HG03039 (cell line): ENCODE measurements at regions not wholly inside any gene's neighbourhood (a gene's known extent, or its start where the extent isn't known, plus 50 kb on each side); places are given as distances from the start of the nearest gene placed in this dataset.
"Not testable (repeated sequence)": the region's sequence is repeated elsewhere in the genome, so short reads cannot be mapped to it uniquely, and the experiment has no call there.

Source experiments
- ATAC-seq: cut with Tn5 transposase; IDR thresholded peaks from one replicate; pipeline ENCODE4 v1.9.1; 2021; ENCODE audit warnings: mild to moderate bottlenecking, moderate library complexity; ENCODE audit not compliant: unreplicated experiment

- no peak for ATAC-seq
Observed at GRCh38 chr6:154629127-154629526, 104.1 kb upstream of the SCAF8 start.

- no peak for ATAC-seq
Observed at GRCh38 chr6:154632119-154632518, 101.1 kb upstream of the SCAF8 start.

- no peak for ATAC-seq
Observed at GRCh38 chr6:154637392-154637791, 95.8 kb upstream of the SCAF8 start.

- no peak for ATAC-seq
Observed at GRCh38 chr6:154638369-154638768, 94.8 kb upstream of the SCAF8 start.

- ATAC-seq, result not testable (repeated sequence)
Observed at GRCh38 chr6:154639196-154639595, 94.0 kb upstream of the SCAF8 start.

- ATAC-seq, result no peak
Observed at GRCh38 chr6:154648188-154648887, 84.9 kb upstream of the SCAF8 start.

GRCh38 chr6:154648888-154649205 lies 84.4 kb upstream of the SCAF8 start:
- ATAC-seq, result no peak

- ATAC-seq, result no peak
Observed at GRCh38 chr6:154649721-154650120, 83.5 kb upstream of the SCAF8 start.

GRCh38 chr6:154650351-154650750 lies 82.9 kb upstream of the SCAF8 start:
- ATAC-seq, result no peak

GRCh38 chr6:154651656-154652055 lies 81.6 kb upstream of the SCAF8 start:
- ATAC-seq, result no peak

- no peak for ATAC-seq
Observed at GRCh38 chr6:154653385-154653784, 79.8 kb upstream of the SCAF8 start.

- ATAC-seq, result no peak
Observed at GRCh38 chr6:154653853-154654252, 79.4 kb upstream of the SCAF8 start.

- ATAC-seq, result no peak
Observed at GRCh38 chr6:154656660-154657059, 76.6 kb upstream of the SCAF8 start.

- no peak for ATAC-seq
Observed at GRCh38 chr6:154661768-154662167, 71.4 kb upstream of the SCAF8 start.

GRCh38 chr6:154664287-154664686 lies 68.9 kb upstream of the SCAF8 start:
- ATAC-seq, result no peak

GRCh38 chr6:154668156-154668555 lies 65.1 kb upstream of the SCAF8 start:
- no peak for ATAC-seq

- no peak for ATAC-seq
Observed at GRCh38 chr6:154672086-154672485, 61.1 kb upstream of the SCAF8 start.

GRCh38 chr6:154673919-154674318 lies 59.3 kb upstream of the SCAF8 start:
- no peak for ATAC-seq

- ATAC-seq, result peak; percentile 100
Observed at GRCh38 chr6:154675602-154676088, 57.6 kb upstream of the SCAF8 start.

GRCh38 chr6:154682633-154683125 lies 50.5 kb upstream of the SCAF8 start:
- no peak for ATAC-seq
